Ishikawa (cell line): ENCODE measurements at regions not wholly inside any gene's neighbourhood (a gene's known extent, or its start where the extent isn't known, plus 50 kb on each side); places are given as distances from the start of the nearest gene placed in this dataset.

ENCODE experiments used
- CEBPB ChIP-seq: IDR thresholded peaks from 2 replicates; pipeline ENCODE4 v1.6.1; 2012
- CREB1 ChIP-seq: IDR thresholded peaks from 2 replicates; pipeline ENCODE4 v1.6.1; 2012; ENCODE audit warnings: low read depth
- EGR1 ChIP-seq: IDR thresholded peaks from 2 replicates; pipeline ENCODE4 v1.6.1; 2012
- EP300 ChIP-seq: IDR thresholded peaks from 2 replicates; pipeline ENCODE4 v1.6.1; 2012; ENCODE audit warnings: borderline replicate concordance
- FOXM1 ChIP-seq: IDR thresholded peaks from 2 replicates; pipeline ENCODE4 v1.6.1; 2012; ENCODE audit warnings: low read depth, borderline replicate concordance
- MAX ChIP-seq: IDR thresholded peaks from 2 replicates; pipeline ENCODE4 v1.6.1; 2012
- NFIC ChIP-seq: IDR thresholded peaks from 2 replicates; pipeline ENCODE4 v1.6.1; 2012
- RAD21 ChIP-seq: IDR thresholded peaks from 2 replicates; pipeline ENCODE4 v1.6.1; 2012; ENCODE audit warnings: low read depth
- TAF1 ChIP-seq: IDR thresholded peaks from 2 replicates; pipeline ENCODE4 v1.6.1; 2012; ENCODE audit warnings: low read depth, mild to moderate bottlenecking
- TCF12 ChIP-seq: IDR thresholded peaks from 2 replicates; pipeline ENCODE4 v1.6.1; 2012; ENCODE audit warnings: low read depth
- TEAD4 ChIP-seq: IDR thresholded peaks from 2 replicates; pipeline ENCODE4 v1.6.1; 2012
- YY1 ChIP-seq: IDR thresholded peaks from 2 replicates; pipeline ENCODE4 v1.6.1; 2012; ENCODE audit warnings: low read depth
- ZBTB7A ChIP-seq: IDR thresholded peaks from 2 replicates; pipeline ENCODE4 v1.6.1; 2012; ENCODE audit warnings: low read depth
- TF ChIP-seq, protein P1 (sequence below): IDR thresholded peaks from 2 replicates; pipeline ENCODE4 v1.6.1; 2012; ENCODE audit warnings: low read depth, mild to moderate bottlenecking
- TF ChIP-seq, protein P2 (sequence below): IDR thresholded peaks from 2 replicates; pipeline ENCODE4 v1.6.1; 2012

GRCh38 chr10:128516180-128516579, 390.0 kb upstream of the MKI67 start:
- TF ChIP-seq TCF12 (no peak), RAD21 (no peak), EP300 (no peak), CREB1 (no peak), YY1 (no peak), NFIC (no peak), TAF1 (no peak), EGR1 (no peak), MAX (no peak), FOXM1 (no peak), ZBTB7A (no peak), CEBPB (no peak), TEAD4 (no peak)
- TF ChIP-seq, protein P1, sequence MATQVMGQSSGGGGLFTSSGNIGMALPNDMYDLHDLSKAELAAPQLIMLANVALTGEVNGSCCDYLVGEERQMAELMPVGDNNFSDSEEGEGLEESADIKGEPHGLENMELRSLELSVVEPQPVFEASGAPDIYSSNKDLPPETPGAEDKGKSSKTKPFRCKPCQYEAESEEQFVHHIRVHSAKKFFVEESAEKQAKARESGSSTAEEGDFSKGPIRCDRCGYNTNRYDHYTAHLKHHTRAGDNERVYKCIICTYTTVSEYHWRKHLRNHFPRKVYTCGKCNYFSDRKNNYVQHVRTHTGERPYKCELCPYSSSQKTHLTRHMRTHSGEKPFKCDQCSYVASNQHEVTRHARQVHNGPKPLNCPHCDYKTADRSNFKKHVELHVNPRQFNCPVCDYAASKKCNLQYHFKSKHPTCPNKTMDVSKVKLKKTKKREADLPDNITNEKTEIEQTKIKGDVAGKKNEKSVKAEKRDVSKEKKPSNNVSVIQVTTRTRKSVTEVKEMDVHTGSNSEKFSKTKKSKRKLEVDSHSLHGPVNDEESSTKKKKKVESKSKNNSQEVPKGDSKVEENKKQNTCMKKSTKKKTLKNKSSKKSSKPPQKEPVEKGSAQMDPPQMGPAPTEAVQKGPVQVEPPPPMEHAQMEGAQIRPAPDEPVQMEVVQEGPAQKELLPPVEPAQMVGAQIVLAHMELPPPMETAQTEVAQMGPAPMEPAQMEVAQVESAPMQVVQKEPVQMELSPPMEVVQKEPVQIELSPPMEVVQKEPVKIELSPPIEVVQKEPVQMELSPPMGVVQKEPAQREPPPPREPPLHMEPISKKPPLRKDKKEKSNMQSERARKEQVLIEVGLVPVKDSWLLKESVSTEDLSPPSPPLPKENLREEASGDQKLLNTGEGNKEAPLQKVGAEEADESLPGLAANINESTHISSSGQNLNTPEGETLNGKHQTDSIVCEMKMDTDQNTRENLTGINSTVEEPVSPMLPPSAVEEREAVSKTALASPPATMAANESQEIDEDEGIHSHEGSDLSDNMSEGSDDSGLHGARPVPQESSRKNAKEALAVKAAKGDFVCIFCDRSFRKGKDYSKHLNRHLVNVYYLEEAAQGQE, result no peak
- TF ChIP-seq, protein P2, sequence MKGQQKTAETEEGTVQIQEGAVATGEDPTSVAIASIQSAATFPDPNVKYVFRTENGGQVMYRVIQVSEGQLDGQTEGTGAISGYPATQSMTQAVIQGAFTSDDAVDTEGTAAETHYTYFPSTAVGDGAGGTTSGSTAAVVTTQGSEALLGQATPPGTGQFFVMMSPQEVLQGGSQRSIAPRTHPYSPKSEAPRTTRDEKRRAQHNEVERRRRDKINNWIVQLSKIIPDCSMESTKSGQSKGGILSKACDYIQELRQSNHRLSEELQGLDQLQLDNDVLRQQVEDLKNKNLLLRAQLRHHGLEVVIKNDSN, result no peak

GRCh38 chr10:128517167-128517566, 390.9 kb upstream of the MKI67 start:
- TF ChIP-seq YY1 (no peak), NFIC (no peak), RAD21 (no peak)
- TF ChIP-seq, protein P1, result no peak

GRCh38 chr10:128518000-128518399, 391.8 kb upstream of the MKI67 start:
- no peak for TF ChIP-seq YY1
- no peak for TF ChIP-seq FOXM1
- no peak for TF ChIP-seq NFIC
- no peak for TF ChIP-seq ZBTB7A
- TF ChIP-seq CREB1, result no peak
- TF ChIP-seq, protein P1, result no peak
- TF ChIP-seq, protein P2, result no peak
- TF ChIP-seq EGR1, result no peak
- no peak for TF ChIP-seq EP300
- no peak for TF ChIP-seq TAF1
- TF ChIP-seq RAD21, result no peak
- no peak for TF ChIP-seq TEAD4
- no peak for TF ChIP-seq CEBPB
- TF ChIP-seq MAX, result no peak
- no peak for TF ChIP-seq TCF12

DNA sequence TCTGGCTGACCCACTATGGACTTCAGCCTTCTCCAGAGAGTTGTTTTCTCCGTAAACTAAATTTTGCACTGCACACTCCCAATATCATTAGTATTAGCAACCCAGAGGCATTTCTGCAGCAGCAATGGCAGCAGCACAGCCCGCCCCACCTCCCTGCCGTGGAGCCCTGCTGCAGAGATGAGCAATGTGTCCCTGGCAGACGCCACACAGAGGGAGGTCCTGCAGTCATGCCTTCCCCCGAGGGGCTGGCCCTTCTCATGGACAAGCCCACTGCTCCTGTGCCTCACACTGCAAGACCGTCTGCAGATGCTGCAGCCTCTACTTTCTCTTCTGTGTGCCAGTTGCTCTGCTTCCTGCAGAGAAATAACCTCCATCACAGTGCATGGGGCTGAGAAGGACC, 393.4 kb upstream of the MKI67 start:
- TF ChIP-seq CEBPB (no peak), YY1 (no peak), EGR1 (no peak), TCF12 (no peak), MAX (no peak)
- TF ChIP-seq, protein P2, result no peak
